Middle frontal gyrus (tissue), 1 donor: ENCODE measurements at regions not wholly inside any gene's neighbourhood (a gene's known extent, or its start where the extent isn't known, plus 50 kb on each side); places are given as distances from the start of the nearest gene placed in this dataset.
"Not testable (repeated sequence)": the region's sequence is repeated elsewhere in the genome, so short reads cannot be mapped to it uniquely, and the experiment has no call there.

Source experiments
- DNase-seq: peaks from one replicate; pipeline ENCODE4 v3.0.0-alpha.2; 2015; ENCODE audit warnings: low spot score; ENCODE audit errors: extremely low spot score

- DNase-seq, result no peak
These were observed 614.2 kb downstream of the TMEM114 start for GRCh38 chr16:7976125-7976524.

GRCh38 chr16:7967996-7968509 lies 622.3 kb downstream of the TMEM114 start:
- no peak for DNase-seq

- no peak for DNase-seq
These were observed 625.6 kb downstream of the TMEM114 start for GRCh38 chr16:7964744-7965143.

- DNase-seq, result no peak
These were observed 626.1 kb downstream of the TMEM114 start for GRCh38 chr16:7964167-7964566.

GRCh38 chr16:7962091-7962879 lies 628.0 kb downstream of the TMEM114 start:
- DNase-seq, result no peak

- no peak for DNase-seq
These were observed 624.5 kb downstream of the RBFOX1 start for GRCh38 chr16:7957151-7957550.

GRCh38 chr16:7953360-7953759 lies 620.7 kb downstream of the RBFOX1 start:
- no peak for DNase-seq

- no peak for DNase-seq
These were observed 613.5 kb downstream of the RBFOX1 start for GRCh38 chr16:7946142-7946541.

GRCh38 chr16:7938175-7938574 lies 605.5 kb downstream of the RBFOX1 start:
- no peak for DNase-seq

- no peak for DNase-seq
These were observed 588.7 kb downstream of the RBFOX1 start for GRCh38 chr16:7921345-7921744.

GRCh38 chr16:7919782-7920181 lies 587.1 kb downstream of the RBFOX1 start:
- no peak for DNase-seq

GRCh38 chr16:7914748-7915147 lies 582.1 kb downstream of the RBFOX1 start:
- no peak for DNase-seq

- no peak for DNase-seq
These were observed 579.5 kb downstream of the RBFOX1 start for GRCh38 chr16:7912132-7912531.

- DNase-seq, result no peak
These were observed 577.5 kb downstream of the RBFOX1 start for GRCh38 chr16:7910116-7910515.

GRCh38 chr16:7888411-7888810 lies 555.8 kb downstream of the RBFOX1 start:
- no peak for DNase-seq

- no peak for DNase-seq
These were observed 554.7 kb downstream of the RBFOX1 start for GRCh38 chr16:7887316-7887715.

- DNase-seq, result no peak
These were observed 539.3 kb downstream of the RBFOX1 start for GRCh38 chr16:7871979-7872378.

- DNase-seq, result no peak
These were observed 538.7 kb downstream of the RBFOX1 start for GRCh38 chr16:7871371-7871770.

GRCh38 chr16:7867831-7868230 lies 535.2 kb downstream of the RBFOX1 start:
- DNase-seq, result no peak

- no peak for DNase-seq
These were observed 533.5 kb downstream of the RBFOX1 start for GRCh38 chr16:7866144-7866543.

- not testable (repeated sequence) for DNase-seq
These were observed 532.7 kb downstream of the RBFOX1 start for GRCh38 chr16:7865393-7865792.

- DNase-seq, result no peak
These were observed 529.4 kb downstream of the RBFOX1 start for GRCh38 chr16:7861891-7862582.

- DNase-seq, result no peak
These were observed 520.6 kb downstream of the RBFOX1 start for GRCh38 chr16:7853197-7853596.
